ENCODE measurements at regions not wholly inside any gene's neighbourhood (a gene's known extent, or its start where the extent isn't known, plus 50 kb on each side); places are given as distances from the start of the nearest gene placed in this dataset.

- no peak for TF ChIP-seq GTF2B (IDR thresholded peaks at IDR 0.05; ENCODE audit: extremely low read depth, insufficient read length)
- no peak for TF ChIP-seq RBM39 (optimal IDR thresholded peaks at IDR 0.05; ENCODE audit: low read depth, low read length)
- no peak for TF ChIP-seq ZZZ3 (IDR thresholded peaks at IDR 0.05)
- no peak for TF ChIP-seq REST (IDR thresholded peaks at IDR 0.05; ENCODE audit: borderline replicate concordance)
- no peak for TF ChIP-seq REST (CRISPR knock-in tag; IDR thresholded peaks at IDR 0.05; ENCODE audit: low read depth)
- TF ChIP-seq ARNT (IDR thresholded peaks at IDR 0.05) = no peak
- TF ChIP-seq KLF13 (tag; IDR thresholded peaks at IDR 0.05; ENCODE audit: borderline replicate concordance, low read depth) = no peak
- no peak for TF ChIP-seq WHSC1 (IDR thresholded peaks at IDR 0.05; ENCODE audit: low read length)
Measured at GRCh38 chr5:144774197-144774596, 603.5 kb downstream of the KCTD16 start (continued).

All from K562 (cell line).